ENCODE measurements at regions not wholly inside any gene's neighbourhood (a gene's known extent, or its start where the extent isn't known, plus 50 kb on each side); places are given as distances from the start of the nearest gene placed in this dataset.
"Not testable (repeated sequence)": the region's sequence is repeated elsewhere in the genome, so short reads cannot be mapped to it uniquely, and the experiment has no call there.

DNA sequence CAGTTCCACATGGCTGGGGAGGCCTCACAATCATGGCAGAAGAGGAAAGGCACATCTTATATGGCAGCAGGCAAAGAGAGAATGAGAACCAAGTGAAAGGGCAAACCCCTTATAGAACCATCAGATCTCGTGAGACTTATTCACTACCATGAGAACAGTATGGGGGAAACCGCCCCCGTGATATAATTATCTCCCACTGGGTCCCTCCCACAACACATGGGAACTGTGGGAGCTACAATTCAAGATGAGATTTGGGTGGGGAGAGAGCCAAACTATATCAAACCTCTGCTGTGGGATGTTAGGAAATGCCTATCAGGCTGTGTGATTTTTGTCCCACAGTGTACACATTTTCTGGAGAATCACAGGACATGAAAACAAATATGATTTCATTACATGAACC is 415.8 kb downstream of the TSHZ3 start:
- DNase-seq, result not testable (repeated sequence)

DNA sequence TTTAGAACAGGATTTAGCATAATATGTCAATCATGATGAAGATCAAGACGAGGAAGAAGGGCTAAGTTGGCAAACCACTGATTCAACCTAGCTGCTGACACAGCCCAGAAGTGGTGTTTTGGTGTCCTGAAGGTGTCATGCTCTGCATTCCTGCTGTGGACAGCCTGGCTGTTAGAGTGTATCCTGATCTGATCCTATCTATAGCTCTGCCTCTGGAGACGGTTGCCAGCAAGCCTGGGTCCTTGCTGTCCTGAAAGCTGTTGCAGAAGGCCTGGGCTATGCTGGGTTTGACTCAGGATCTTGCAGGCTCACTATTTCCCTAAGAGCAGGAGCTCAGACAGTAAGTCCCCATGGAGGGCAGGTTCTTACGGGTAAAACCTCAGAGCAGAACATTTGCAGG is 416.4 kb downstream of the TSHZ3 start:
- no peak for DNase-seq

DNA sequence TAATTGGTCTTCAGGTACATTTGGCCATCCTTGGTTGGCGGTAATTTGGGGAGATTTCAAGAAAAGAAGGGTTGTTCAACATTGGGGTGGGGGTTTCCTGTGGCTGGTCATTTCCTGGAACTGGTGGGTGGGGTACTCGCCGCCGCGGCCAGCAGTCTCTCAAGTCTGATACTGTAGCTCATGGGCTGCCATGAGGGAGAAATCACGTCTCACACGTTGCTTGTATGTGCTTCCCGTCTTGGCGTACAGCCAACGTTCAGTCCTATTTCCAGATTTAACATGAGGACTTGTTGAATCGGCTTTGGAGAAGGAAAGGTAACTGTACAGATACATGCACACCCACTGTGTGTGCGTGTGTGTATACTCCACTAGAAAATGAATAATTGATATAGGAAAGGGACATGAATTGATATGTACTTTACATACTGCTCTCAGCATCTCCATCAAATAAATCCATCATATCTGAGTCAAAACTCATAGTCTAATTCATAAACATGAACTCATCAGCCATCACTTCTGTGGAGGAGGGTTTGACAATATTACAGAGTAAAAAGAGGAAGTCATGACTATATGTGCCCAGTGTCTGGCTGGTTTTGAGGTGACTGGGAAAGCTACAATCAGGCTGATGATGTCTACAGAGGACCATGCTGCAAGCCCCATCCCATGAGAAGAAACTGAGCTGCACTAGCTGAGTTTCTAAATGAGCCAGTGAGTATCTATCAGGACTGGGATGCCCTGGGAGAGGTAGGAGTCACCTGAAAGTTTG is 418.1 kb downstream of the TSHZ3 start:
- DNase-seq, result no peak

GRCh38 chr19:30927705-30928104 is 421.5 kb downstream of the TSHZ3 start:
- no peak for DNase-seq

GRCh38 chr19:30924670-30925069 is 424.6 kb downstream of the TSHZ3 start:
- no peak for DNase-seq

GRCh38 chr19:30924069-30924636 is 425.1 kb downstream of the TSHZ3 start:
- no peak for DNase-seq

DNA sequence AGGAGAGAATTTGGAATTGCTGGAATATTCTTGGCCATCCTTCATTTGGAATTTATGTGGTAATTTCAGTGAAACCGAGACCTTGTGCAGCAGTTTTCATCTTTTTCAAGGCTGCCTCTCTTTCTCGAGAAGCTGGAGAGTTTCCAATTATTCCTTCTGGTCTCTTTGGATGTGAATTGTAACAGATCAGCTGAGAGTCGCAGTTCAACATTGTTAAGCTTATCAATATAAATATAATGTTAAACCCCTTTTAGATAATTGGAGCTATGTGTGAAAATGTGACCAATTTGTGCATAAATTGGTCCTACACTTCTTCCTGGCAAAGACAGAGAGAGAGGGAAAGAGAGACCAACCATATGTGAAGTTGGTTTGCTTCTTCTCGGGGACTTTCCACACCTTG is 425.6 kb downstream of the TSHZ3 start:
- no peak for DNase-seq

GRCh38 chr19:30923096-30923495 is 426.1 kb downstream of the TSHZ3 start:
- DNase-seq, result no peak

DNA sequence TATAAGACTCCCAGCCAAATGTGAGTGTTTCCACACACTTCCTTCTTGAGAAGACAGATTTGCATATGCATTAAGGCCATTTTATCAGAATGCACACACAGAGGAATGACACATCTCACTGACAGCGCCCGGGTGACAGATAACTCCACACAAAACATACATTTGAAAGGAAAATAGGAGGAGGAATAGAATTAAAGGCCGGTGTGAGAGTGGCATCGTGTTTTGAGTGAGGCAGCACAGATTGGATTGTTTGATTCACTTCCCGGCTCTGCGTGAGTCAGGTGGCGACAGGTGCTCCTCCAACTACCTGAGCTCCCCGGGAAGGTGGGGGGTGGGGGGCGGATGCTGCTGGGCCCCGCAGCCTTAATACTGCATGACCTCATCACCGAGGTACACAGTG is 429.0 kb downstream of the TSHZ3 start:
- no peak for DNase-seq

DNA sequence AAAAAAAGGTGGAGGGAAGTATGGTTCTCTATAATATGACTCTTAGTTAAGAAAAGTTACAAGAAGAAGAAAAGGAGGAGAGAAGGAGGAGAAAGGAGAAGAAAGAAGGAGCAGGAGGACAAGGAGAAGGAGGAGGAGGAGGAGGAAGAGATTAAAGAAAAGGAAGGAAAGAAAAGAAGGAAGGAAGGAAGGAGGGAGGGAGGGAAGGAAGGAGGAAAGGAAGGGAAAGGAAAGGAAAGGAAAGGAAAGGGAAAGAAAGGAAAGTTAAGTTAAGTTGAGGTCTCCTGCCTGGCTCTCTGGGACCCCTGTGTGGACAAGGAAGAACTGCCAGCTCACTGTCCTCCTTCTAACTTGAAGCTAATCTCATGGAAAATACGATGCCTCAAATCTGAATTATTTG is 429.5 kb downstream of the TSHZ3 start:
- no peak for DNase-seq

GRCh38 chr19:30916238-30916637 is 433.0 kb downstream of the TSHZ3 start:
- DNase-seq, result no peak

- no peak for DNase-seq
These were observed 437.7 kb downstream of the TSHZ3 start for GRCh38 chr19:30911491-30911890.

GRCh38 chr19:30910485-30911240 is 438.6 kb downstream of the TSHZ3 start:
- no peak for DNase-seq

- no peak for DNase-seq
These were observed 440.0 kb downstream of the TSHZ3 start for GRCh38 chr19:30909216-30909615.

GRCh38 chr19:30908262-30908771 is 440.9 kb downstream of the TSHZ3 start:
- DNase-seq, result no peak

DNA sequence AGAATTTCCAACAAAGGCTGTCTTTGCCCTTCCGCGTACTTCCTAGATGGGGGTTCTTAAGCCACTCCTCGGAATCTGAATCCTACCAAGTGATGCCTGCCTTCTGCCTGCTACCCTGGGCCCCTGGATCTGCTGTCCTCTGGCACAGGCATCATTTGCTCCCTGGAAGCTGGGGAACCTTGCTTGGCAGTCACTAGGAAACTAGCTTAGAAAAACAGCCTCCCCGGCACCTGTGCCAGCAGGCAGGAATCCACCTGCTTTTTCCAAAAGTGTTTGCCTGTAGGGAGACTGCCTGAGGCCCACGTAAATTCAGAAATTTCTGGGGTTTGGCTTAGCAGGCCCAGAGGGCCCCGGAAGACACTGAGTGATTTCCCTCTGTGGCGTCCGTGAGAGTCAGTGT is 442.4 kb downstream of the TSHZ3 start:
- no peak for DNase-seq

- no peak for DNase-seq
These were observed 449.2 kb downstream of the TSHZ3 start for GRCh38 chr19:30900051-30900450.

DNA sequence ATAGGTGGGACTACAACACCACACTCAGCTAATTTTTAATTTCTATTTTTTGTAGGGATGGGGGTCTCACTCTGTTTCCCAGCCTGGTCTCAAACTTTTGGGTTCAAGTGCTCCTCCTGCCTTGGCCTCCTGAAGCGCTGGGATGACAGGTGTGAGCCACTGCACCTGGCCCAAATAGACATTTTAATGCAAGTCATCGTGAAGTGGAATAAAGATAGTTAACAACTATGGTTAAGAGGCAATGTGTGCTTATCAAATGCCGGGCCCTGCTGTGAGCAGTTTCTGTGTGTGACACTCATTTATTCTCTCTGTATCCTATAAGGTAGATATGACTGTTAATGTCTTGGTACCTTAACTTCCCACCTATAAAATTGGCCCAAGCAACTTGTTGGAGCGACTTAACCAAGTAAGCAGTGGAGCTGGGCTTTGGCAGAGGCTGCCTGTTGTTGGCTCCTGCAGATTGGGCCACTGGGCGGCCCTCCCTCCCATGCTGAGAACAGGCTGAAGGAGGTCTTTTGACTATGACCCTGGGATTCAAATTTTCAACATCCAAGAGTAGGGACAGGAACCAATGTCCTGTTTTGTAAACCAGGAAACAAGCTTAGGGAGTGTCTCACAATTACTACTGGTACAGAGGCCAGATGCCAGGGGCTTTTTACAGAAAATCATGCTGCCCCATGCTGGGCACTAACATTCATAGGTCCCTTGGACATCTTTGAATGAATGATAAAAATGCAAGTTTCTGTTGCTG is 450.7 kb downstream of the TSHZ3 start:
- no peak for DNase-seq

- DNase-seq, result no peak
These were observed 451.7 kb downstream of the TSHZ3 start for GRCh38 chr19:30897553-30897952.

GRCh38 chr19:30897034-30897433 is 452.2 kb downstream of the TSHZ3 start:
- DNase-seq, result no peak

GRCh38 chr19:30896554-30896953 is 452.7 kb downstream of the TSHZ3 start:
- no peak for DNase-seq

DNA sequence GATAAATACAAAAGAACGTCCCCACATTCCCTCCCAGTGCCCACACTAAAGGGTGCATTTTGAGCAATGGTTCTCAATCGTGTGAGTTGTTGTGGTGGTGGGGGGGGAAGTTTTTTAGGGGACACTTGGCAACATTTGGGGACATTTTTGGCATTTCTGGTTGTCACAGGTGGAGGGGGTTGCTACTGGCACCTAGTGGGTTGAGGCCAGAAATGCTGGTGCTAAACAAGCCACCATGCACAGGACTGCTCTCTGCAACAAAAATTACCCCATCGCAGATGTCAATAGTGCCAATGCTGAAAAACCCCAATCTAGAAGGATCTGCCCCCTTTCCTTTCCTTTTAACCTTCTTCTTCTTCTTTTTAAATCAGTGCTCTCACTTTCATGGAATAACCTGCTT is 453.3 kb downstream of the TSHZ3 start:
- DNase-seq, result no peak

DNA sequence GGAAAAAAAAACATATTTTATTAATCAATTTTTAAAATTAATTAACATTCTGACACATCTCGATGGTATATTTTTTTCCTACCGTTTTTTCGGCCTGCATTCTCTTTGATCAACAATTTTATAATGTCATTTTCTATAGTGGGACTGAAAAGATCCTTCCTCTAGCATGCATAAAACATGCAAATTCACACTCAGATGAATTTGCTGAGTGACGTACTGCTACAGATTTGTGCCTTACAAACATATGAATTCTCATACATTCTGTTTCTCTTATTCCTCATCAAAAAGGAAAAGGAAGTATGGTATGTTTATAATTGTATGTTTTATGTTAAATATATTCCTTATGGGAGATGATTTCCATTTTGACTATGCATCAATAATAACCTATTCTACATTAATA is 458.2 kb downstream of the TSHZ3 start:
- no peak for DNase-seq
